ENCODE measurements at regions not wholly inside any gene's neighbourhood (a gene's known extent, or its start where the extent isn't known, plus 50 kb on each side); places are given as distances from the start of the nearest gene placed in this dataset.
"Not testable (repeated sequence)": the region's sequence is repeated elsewhere in the genome, so short reads cannot be mapped to it uniquely, and the experiment has no call there.

GRCh38 chr13:97889803-97890202 is 63.7 kb upstream of the IPO5 start (continued):
- TF ChIP-seq IRF5 (IDR thresholded peaks at IDR 0.05; ENCODE audit: borderline replicate concordance) (no peak), SMARCA5 (IDR thresholded peaks at IDR 0.05) (no peak), RUNX3 (IDR thresholded peaks at IDR 0.05; ENCODE audit: low read length) (no peak), PAX8 (IDR thresholded peaks at IDR 0.05) (no peak)

GRCh38 chr13:97890573-97890972 is 62.9 kb upstream of the IPO5 start:
- H3K4me3 ChIP-seq: no peak overlapping the region
- ChIA-PET RAD21 (ENCODE audit: unreplicated experiment) (no interaction called here), SMC1A (ENCODE audit: uncharacterized antibody, unreplicated experiment) (no interaction called here), CTCF (no interaction called here), POLR2A (no interaction called here)
- no peaks in the 10 kb centered on the region for H3K27me3 ChIP-seq (replicated peaks in 1 of 2; ENCODE audit: control insufficient read depth in 2 of 2, insufficient read depth in 2 of 2, low read length in 1 of 2)
- no peak overlapping the region for H2AFZ ChIP-seq (ENCODE audit: control insufficient read depth, low read depth, low read length)
- BruUV-seq (replicated peaks): no TSS peak
- H3K4me2 ChIP-seq (ENCODE audit: control insufficient read depth, insufficient read depth): no peak overlapping the region
- FAIRE-seq: no peak
- no peak for DNase-seq (ENCODE audit: low read depth, low spot score)
- no peaks in the 10 kb centered on the region for H3K36me3 ChIP-seq (ENCODE audit: control insufficient read depth in 2 of 2, insufficient read depth in 2 of 2, low read length in 1 of 2)
- in situ Hi-C loops (cut with MboI): no loop called here
- no peak overlapping the region for H3K27ac ChIP-seq (ENCODE audit: control insufficient read depth, insufficient read depth)
- H3K79me2 ChIP-seq (ENCODE audit: control insufficient read depth, insufficient read depth, low read length): no peaks in the 10 kb centered on the region
- WGBS (ENCODE audit: insufficient coverage, insufficient replicate concordance, low lambda C conversion rate, missing lambda C conversion rate): 40% methylated on average over 5 of the region's 5 CpGs
- TF ChIP-seq NFYB (IDR thresholded peaks at IDR 0.05; ENCODE audit: insufficient read depth, low read depth, low read length) (no peak), NR2F1 (conservative IDR thresholded peaks at IDR 0.05) (no peak), PAX8 (IDR thresholded peaks at IDR 0.05) (no peak), PAX5 (IDR thresholded peaks at IDR 0.05; ENCODE audit: borderline replicate concordance, low read depth, low read length) (no peak), RAD51 (IDR thresholded peaks at IDR 0.05) (no peak), SUPT20H (IDR thresholded peaks at IDR 0.05; ENCODE audit: borderline replicate concordance, control insufficient read depth, low read depth, low read length) (no peak), MLLT1 (IDR thresholded peaks at IDR 0.05) (no peak), BCL11A (IDR thresholded peaks at IDR 0.05; ENCODE audit: low read depth, low read length) (no peak)
- H3K4me1 ChIP-seq (ENCODE audit: control insufficient read depth, insufficient read depth, low read length): no peaks in the 10 kb centered on the region
- no peak overlapping the region for H3K9ac ChIP-seq (ENCODE audit: control insufficient read depth, insufficient read depth, low read length)
- no peaks in the 10 kb centered on the region for H3K9me3 ChIP-seq (replicated peaks; ENCODE audit: control insufficient read depth, insufficient read depth, low read length)
- ATAC-seq: no peak
- intact Hi-C loops (cut with micrococcal nuclease; ENCODE audit: unreplicated experiment): no loop called here
- no peaks in the 10 kb centered on the region for H4K20me1 ChIP-seq (ENCODE audit: control insufficient read depth, insufficient read depth)

GRCh38 chr13:97891964-97892363 is 61.5 kb upstream of the IPO5 start:
- FAIRE-seq; H3K4me3 ChIP-seq; intact Hi-C loops (cut with micrococcal nuclease; ENCODE audit: unreplicated experiment); ATAC-seq; DNase-seq (ENCODE audit: low read depth, low spot score); H3K27ac ChIP-seq (ENCODE audit: control insufficient read depth, insufficient read depth); H2AFZ ChIP-seq (ENCODE audit: control insufficient read depth, low read depth, low read length); H3K36me3 ChIP-seq (ENCODE audit: control insufficient read depth in 2 of 2, insufficient read depth in 2 of 2, low read length in 1 of 2); H3K9me3 ChIP-seq (replicated peaks; ENCODE audit: control insufficient read depth, insufficient read depth, low read length); H3K79me2 ChIP-seq (ENCODE audit: control insufficient read depth, insufficient read depth, low read length); SMC1A ChIA-PET (ENCODE audit: uncharacterized antibody, unreplicated experiment); H3K9ac ChIP-seq (ENCODE audit: control insufficient read depth, insufficient read depth, low read length); H3K4me2 ChIP-seq (ENCODE audit: control insufficient read depth, insufficient read depth); BruUV-seq (replicated peaks); CTCF ChIA-PET; H4K20me1 ChIP-seq (ENCODE audit: control insufficient read depth, insufficient read depth); in situ Hi-C loops (cut with MboI); H3K4me1 ChIP-seq (ENCODE audit: control insufficient read depth, insufficient read depth, low read length); POLR2A ChIA-PET; RAD21 ChIA-PET (ENCODE audit: unreplicated experiment); H3K27me3 ChIP-seq (replicated peaks in 1 of 2; ENCODE audit: control insufficient read depth in 2 of 2, insufficient read depth in 2 of 2, low read length in 1 of 2): not testable (repeated sequence)
- WGBS (ENCODE audit: insufficient coverage, insufficient replicate concordance, low lambda C conversion rate, missing lambda C conversion rate): 35% methylated on average over 8 of the region's 8 CpGs

Data from GM12878 (cell line).